Heart right ventricle (tissue), 16 donors: ENCODE measurements at regions not wholly inside any gene's neighbourhood (a gene's known extent, or its start where the extent isn't known, plus 50 kb on each side); places are given as distances from the start of the nearest gene placed in this dataset.

Experiments
- ATAC-seq, 8 donors: fragments of 200-7000 bp; cut with Tn5 transposase; one replicate each; pipeline ENCODE4 v1.9.1; 2020; ENCODE audit warnings: mild to moderate bottlenecking in 8 of 8, moderate library complexity in 8 of 8, moderate number of reproducible peaks in 1 of 8
- DNase-seq, 2 donors: peaks; one replicate each; pipeline ENCODE4 v3.0.0-alpha.2; 2020
- H3K27ac ChIP-seq, 10 donors: fragments of 200-600 bp; sonication (generic) in 2 of 10; one replicate each; pipeline versions ENCODE4 v1.5.0 to v1.8.0; 2020 to 2022; ENCODE audit warnings: mild to moderate bottlenecking in 3 of 10
- H3K27me3 ChIP-seq, 7 donors: fragments of 200-600 bp; one replicate each; pipeline ENCODE4 v1.8.0; 2021 to 2022; ENCODE audit warnings: mild to moderate bottlenecking in 2 of 7
- H3K36me3 ChIP-seq, 9 donors: fragments of 200-600 bp; sonication (generic) in 1 of 9; one replicate each; pipeline versions ENCODE4 v1.5.0 to v1.8.0; 2020 to 2022; ENCODE audit warnings: mild to moderate bottlenecking in 2 of 9
- H3K4me1 ChIP-seq, 9 donors: fragments of 200-600 bp; sonication (generic) in 1 of 9; one replicate each; pipeline versions ENCODE4 v1.5.0 to v1.8.0; 2020 to 2022; ENCODE audit warnings: mild to moderate bottlenecking in 4 of 9
- H3K4me3 ChIP-seq, 10 donors: fragments of 200-600 bp; sonication (generic) in 2 of 10; one replicate each; pipeline versions ENCODE4 v1.5.0 to v1.8.0; 2020 to 2022; ENCODE audit warnings: mild to moderate bottlenecking in 7 of 10, moderate library complexity in 2 of 10
- H3K9me3 ChIP-seq, 11 donors: fragments of 200-600 bp in 10 of 11; sonication (generic) in 2 of 11; one replicate each; pipeline versions ENCODE4 v1.5.0 to v1.8.0; 2013 to 2022; ENCODE audit warnings: mild to moderate bottlenecking in 2 of 11, control low read depth in 1 of 11, moderate library complexity in 1 of 11
- CTCF ChIP-seq, 9 donors: fragments of 200-600 bp; sonication (generic) in 2 of 9; IDR thresholded peaks; one replicate each; pipeline versions ENCODE4 v1.5.0 to v1.8.0; 2021 to 2022; ENCODE audit warnings: antibody characterized with exemption in 9 of 9, mild to moderate bottlenecking in 5 of 9, moderate library complexity in 1 of 9
- WGBS, 2 donors: extraction: QIAGEN DNeasy Blood & Tissue Kit; methylation state at CpG; one replicate each; pipeline ENCODE4 v1.1.7; 2013; ENCODE audit warnings: inconsistent platforms in 1 of 2; 5-methylcytosine and 5-hydroxymethylcytosine counted together
- intact Hi-C, 10 donors: fragments of 100-400 bp; cut with DNase I; formaldehyde crosslinking; loops; one replicate each; pipeline versions ENCODE4 v1.11.1 to v1.14.2; 2022
- donor health status: Arrhythmogenic right ventricular cardiomyopathy.
- donor health status: ischemic (EF 13 %, LVEDD 7.1; RV severe dilation, severe dysfunction).
- donor health status: healthy with polysubstance abuse.
- donor health status: DM: no; HTN: yes; CAD: no.
- donor health status: DM: no; HTN: no; CAD: no.
- donor health status: ischemic (EF 25% LVEDD 6.9; RV normal size, moderate dysfunction).
- donor health status: ischemic (EF 25% LVEDD 5.7; RV mildly dilated, moderate dysfunction).
- donor health status: healthy.
- donor health status: DM: yes; HTN: yes; CAD: no.
- donor health status: Ischemic cardiomyopathy.
- donor health status: ischemic (EF 35%, LVEDD 5.7; RV mildly dilated, moderate dysfunction).
- donor health status: nonischemic (EF 11% LVEDD 7.7; RV severe dilation, severe dysfunction).
- donor health status: DM: yes; HTN: yes; CAD: no.
- donor health status: PGD.
- donor health status: ischemic (EF 29% LVEDD 5.4; RV normal size, mild dysfunction).
- donor health status: nonischemic (EF 23%, LVEDD 6.1; RV moderate dilation, normal function).

GRCh38 chr11:90536301-90536700 lies 313.5 kb upstream of the CHORDC1 start:
- ATAC-seq (no peak), DNase-seq (no peak)
- 46 to 56% methylated on average over 3 of the region's 3 CpGs for WGBS, 2 donors
- H3K36me3 ChIP-seq = no peaks in the 10 kb centered on the region
- H3K27ac ChIP-seq = no peak overlapping the region
- H3K9me3 ChIP-seq = no peaks in the 10 kb centered on the region
- H3K27me3 ChIP-seq = no peaks in the 10 kb centered on the region
- H3K4me1 ChIP-seq = peaks cover 0 to 5% (median 0%) of the 10 kb centered on the region in 9 donors
- no peak overlapping the region for H3K4me3 ChIP-seq
- no peak for TF ChIP-seq CTCF (IDR thresholded peaks at IDR 0.05)
- intact Hi-C loops = no loop called here

- no peak for TF ChIP-seq CTCF (IDR thresholded peaks at IDR 0.05)
Measured at GRCh38 chr11:90532125-90532524, 309.3 kb upstream of the CHORDC1 start.

GRCh38 chr11:90531001-90531400 lies 308.2 kb upstream of the CHORDC1 start:
- intact Hi-C loops = no loop called here
- Histone ChIP-seq H3K9me3 (no peaks in the 10 kb centered on the region), H3K27ac (no peak overlapping the region), H3K4me3 (no peak overlapping the region), H3K27me3 (no peaks in the 10 kb centered on the region), H3K4me1 (peaks cover 0 to 5% (median 0%) of the 10 kb centered on the region in 9 donors), H3K36me3 (no peaks in the 10 kb centered on the region)
- ATAC-seq (no peak), DNase-seq (no peak)
- TF ChIP-seq CTCF (IDR thresholded peaks at IDR 0.05) = no peak
- 69 to 81% methylated on average over 1 of the region's 1 CpG for WGBS, 2 donors

More at GRCh38 chr11:90532125-90532524, 309.3 kb upstream of the CHORDC1 start:
- no peak for DNase-seq
- ATAC-seq = no peak
- intact Hi-C loops = no loop called here
- H3K4me3 ChIP-seq = no peak overlapping the region
- H3K36me3 ChIP-seq = no peaks in the 10 kb centered on the region
- H3K4me1 ChIP-seq = peaks cover 0 to 5% (median 0%) of the 10 kb centered on the region in 9 donors
- H3K9me3 ChIP-seq = no peaks in the 10 kb centered on the region
- H3K27me3 ChIP-seq = no peaks in the 10 kb centered on the region
- H3K27ac ChIP-seq = no peak overlapping the region

- Histone ChIP-seq H3K27me3 (no peaks in the 10 kb centered on the region), H3K4me1 (no peaks in the 10 kb centered on the region), H3K36me3 (no peaks in the 10 kb centered on the region), H3K4me3 (no peak overlapping the region), H3K9me3 (no peaks in the 10 kb centered on the region), H3K27ac (no peak overlapping the region)
- ATAC-seq (no peak), DNase-seq (no peak)
- intact Hi-C loops = no loop called here
- TF ChIP-seq CTCF (IDR thresholded peaks at IDR 0.05) = no peak
- 88 to 92% methylated on average over 1 of the region's 1 CpG for WGBS, 2 donors
Measured at GRCh38 chr11:90525962-90526361, 303.1 kb upstream of the CHORDC1 start.

GRCh38 chr11:90512846-90513245 lies 290.0 kb upstream of the CHORDC1 start:
- no peak for TF ChIP-seq CTCF (IDR thresholded peaks at IDR 0.05)
- peaks cover 0 to 5% (median 0%) of the 10 kb centered on the region in 9 donors for H3K4me1 ChIP-seq
- no peaks in the 10 kb centered on the region for H3K36me3 ChIP-seq
- H3K27me3 ChIP-seq = no peaks in the 10 kb centered on the region
- intact Hi-C loops = no loop called here
- DNase-seq = no peak
- H3K4me3 ChIP-seq = no peak overlapping the region
- no peaks in the 10 kb centered on the region for H3K9me3 ChIP-seq
- no peak overlapping the region for H3K27ac ChIP-seq
- no peak for ATAC-seq
